Upper lobe of left lung (tissue), 6 donors: ENCODE measurements at regions not wholly inside any gene's neighbourhood (a gene's known extent, or its start where the extent isn't known, plus 50 kb on each side); places are given as distances from the start of the nearest gene placed in this dataset.

Experiments used
- ATAC-seq, 2 donors: fragments of 200-7000 bp; cut with Tn5 transposase; one replicate each; pipeline ENCODE4 v1.9.1; 2022; ENCODE audit warnings: mild to moderate bottlenecking in 2 of 2, moderate library complexity in 2 of 2; ENCODE audit not compliant: low FRiP score in 2 of 2
- DNase-seq, 2 donors: peaks; one replicate each; pipeline ENCODE4 v3.0.0-alpha.2; 2019 to 2020
- H3K27ac ChIP-seq, 4 donors: fragments of 200-600 bp; sonication (generic); one replicate each; pipeline ENCODE4 v1.5.1; 2016 to 2019
- H3K27me3 ChIP-seq, 4 donors: fragments of 200-600 bp; sonication (generic); one replicate each; pipeline ENCODE4 v1.5.1; 2017 to 2019
- H3K36me3 ChIP-seq, 4 donors: fragments of 200-600 bp; sonication (generic); one replicate each; pipeline ENCODE4 v1.5.1; 2016 to 2019
- H3K4me1 ChIP-seq, 4 donors: fragments of 200-600 bp; sonication (generic); one replicate each; pipeline ENCODE4 v1.5.1; 2018 to 2019
- H3K4me3 ChIP-seq, 4 donors: fragments of 200-600 bp; sonication (generic); one replicate each; pipeline ENCODE4 v1.5.1; 2017 to 2019; ENCODE audit warnings: mild to moderate bottlenecking in 2 of 4, moderate library complexity in 1 of 4
- H3K9me3 ChIP-seq, 4 donors: fragments of 200-600 bp; sonication (generic); one replicate each; pipeline ENCODE4 v1.5.1; 2018 to 2019
- EP300 ChIP-seq, 4 donors: sonication (generic); formaldehyde crosslinking; IDR thresholded peaks; one replicate each; pipeline ENCODE4 v1.5.1; 2017; ENCODE audit warnings: antibody characterized with exemption in 4 of 4, control low read depth in 2 of 4
- POLR2A ChIP-seq, 4 donors: fragments of 450-650 bp; IDR thresholded peaks; one replicate each; pipeline ENCODE4 v1.5.1; 2016 to 2017; ENCODE audit warnings: antibody characterized with exemption in 4 of 4, mild to moderate bottlenecking in 2 of 4
- POLR2AphosphoS5 ChIP-seq, 2 donors: sonication (generic); formaldehyde crosslinking; IDR thresholded peaks; one replicate each; pipeline ENCODE4 v1.5.1; 2017; ENCODE audit warnings: antibody characterized with exemption in 2 of 2
- WGBS, 2 donors: methylation state at CpG; one replicate each; pipeline ENCODE4 v1.1.5; 2017 to 2018; 5-methylcytosine and 5-hydroxymethylcytosine counted together
- TF ChIP-seq, protein P1 (sequence below), 6 experiments: fragments of 450-650 bp in 4 of 6; fragments of 200-600 bp in 2 of 6; sonication (generic) in 2 of 6; IDR thresholded peaks; one replicate each; pipeline ENCODE4 v1.5.1; 2016 to 2019; ENCODE audit warnings: antibody characterized with exemption in 6 of 6
- donor health status: DM: no; HTN: no; CAD: no; lungs with moderate emphysema.
- donor health status: DM: no; HTN: yes; CAD: no; lungs with severe emphysema.

DNA sequence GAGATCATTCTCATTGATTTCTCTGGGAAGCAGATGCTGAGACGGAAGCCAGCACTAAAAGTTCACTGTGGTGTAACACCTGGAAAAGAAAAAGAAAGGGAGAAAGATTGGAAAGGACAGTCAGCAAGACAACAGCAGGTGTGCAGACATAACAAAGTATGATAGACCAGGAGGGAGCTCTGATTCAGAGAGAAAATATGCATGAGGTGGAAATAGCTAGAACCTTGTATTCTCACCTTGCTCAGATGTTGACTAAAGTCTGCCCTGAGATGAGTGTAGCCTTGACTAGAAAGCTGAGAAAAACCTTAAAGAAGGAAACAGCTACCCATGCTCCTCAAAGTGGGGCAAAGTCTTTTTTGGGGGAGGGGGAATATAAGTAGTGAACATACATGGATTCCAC is 1711.8 kb downstream of the EFNB2 start:
- 89 to 93% methylated on average over 1 of the region's 1 CpG for WGBS, 2 donors
- H3K27ac ChIP-seq: no peak overlapping the region
- H3K36me3 ChIP-seq: no peaks in the 10 kb centered on the region
- H3K4me3 ChIP-seq: no peak overlapping the region
- H3K27me3 ChIP-seq: no peaks in the 10 kb centered on the region
- no peaks in the 10 kb centered on the region for H3K4me1 ChIP-seq
- no peaks in the 10 kb centered on the region for H3K9me3 ChIP-seq
- no peak for ATAC-seq
- TF ChIP-seq POLR2AphosphoS5 (IDR thresholded peaks at IDR 0.05): no peak
- no peak for TF ChIP-seq EP300 (IDR thresholded peaks at IDR 0.05)
- TF ChIP-seq POLR2A (IDR thresholded peaks at IDR 0.05): no peak
- TF ChIP-seq, protein P1, sequence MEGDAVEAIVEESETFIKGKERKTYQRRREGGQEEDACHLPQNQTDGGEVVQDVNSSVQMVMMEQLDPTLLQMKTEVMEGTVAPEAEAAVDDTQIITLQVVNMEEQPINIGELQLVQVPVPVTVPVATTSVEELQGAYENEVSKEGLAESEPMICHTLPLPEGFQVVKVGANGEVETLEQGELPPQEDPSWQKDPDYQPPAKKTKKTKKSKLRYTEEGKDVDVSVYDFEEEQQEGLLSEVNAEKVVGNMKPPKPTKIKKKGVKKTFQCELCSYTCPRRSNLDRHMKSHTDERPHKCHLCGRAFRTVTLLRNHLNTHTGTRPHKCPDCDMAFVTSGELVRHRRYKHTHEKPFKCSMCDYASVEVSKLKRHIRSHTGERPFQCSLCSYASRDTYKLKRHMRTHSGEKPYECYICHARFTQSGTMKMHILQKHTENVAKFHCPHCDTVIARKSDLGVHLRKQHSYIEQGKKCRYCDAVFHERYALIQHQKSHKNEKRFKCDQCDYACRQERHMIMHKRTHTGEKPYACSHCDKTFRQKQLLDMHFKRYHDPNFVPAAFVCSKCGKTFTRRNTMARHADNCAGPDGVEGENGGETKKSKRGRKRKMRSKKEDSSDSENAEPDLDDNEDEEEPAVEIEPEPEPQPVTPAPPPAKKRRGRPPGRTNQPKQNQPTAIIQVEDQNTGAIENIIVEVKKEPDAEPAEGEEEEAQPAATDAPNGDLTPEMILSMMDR (IDR thresholded peaks at IDR 0.05): no peak
- DNase-seq: no peak

DNA sequence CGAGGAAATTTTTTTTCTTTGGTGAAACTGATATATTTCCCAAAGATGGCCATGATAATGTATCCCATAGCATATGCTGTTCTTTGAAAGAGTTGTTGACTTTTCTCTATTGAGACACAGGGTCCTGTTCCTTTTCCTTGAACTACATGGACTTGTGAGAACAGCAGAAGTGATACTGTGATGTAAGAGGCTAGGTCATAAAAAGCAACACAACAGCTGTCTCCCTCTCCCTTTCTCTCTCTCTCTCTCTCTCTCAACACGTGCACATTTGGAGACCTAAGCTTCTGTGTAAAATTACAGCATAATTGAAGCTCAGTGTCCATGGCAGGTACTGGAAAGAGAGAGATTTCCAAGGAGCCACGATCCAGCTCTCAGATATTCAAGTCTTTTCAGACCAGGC is 1712.4 kb downstream of the EFNB2 start:
- H3K27ac ChIP-seq: no peak overlapping the region
- no peak overlapping the region for H3K4me3 ChIP-seq
- H3K27me3 ChIP-seq: no peaks in the 10 kb centered on the region
- no peaks in the 10 kb centered on the region for H3K9me3 ChIP-seq
- no peaks in the 10 kb centered on the region for H3K4me1 ChIP-seq
- H3K36me3 ChIP-seq: no peaks in the 10 kb centered on the region
- WGBS, 2 donors: 45 to 51% methylated on average over 3 of the region's 3 CpGs
- ATAC-seq (no peak), DNase-seq (no peak)
- TF ChIP-seq EP300 (IDR thresholded peaks at IDR 0.05) (no peak), POLR2A (IDR thresholded peaks at IDR 0.05) (no peak), POLR2AphosphoS5 (IDR thresholded peaks at IDR 0.05) (no peak)
- TF ChIP-seq, protein P1 (IDR thresholded peaks at IDR 0.05): no peak

DNA sequence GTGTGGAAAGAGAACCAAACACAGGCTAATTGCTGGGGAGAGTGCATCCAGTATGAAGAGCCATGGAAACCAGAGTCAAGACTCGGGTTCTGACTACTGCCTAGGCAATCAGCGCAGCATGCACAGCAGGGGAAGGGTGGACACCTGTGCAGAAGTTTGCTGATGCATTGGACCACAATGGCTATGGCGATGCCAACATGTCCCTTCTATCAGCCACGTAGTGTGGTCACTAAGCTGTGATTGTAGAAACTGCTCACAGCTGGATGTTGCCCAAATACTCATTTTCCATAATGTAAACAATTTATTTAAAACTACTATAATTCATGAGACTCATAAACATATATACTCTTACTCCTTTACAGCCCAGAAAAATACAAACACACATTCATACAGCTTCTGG is 1718.2 kb downstream of the EFNB2 start:
- no peaks in the 10 kb centered on the region for H3K27me3 ChIP-seq
- no peak overlapping the region for H3K4me3 ChIP-seq
- H3K27ac ChIP-seq: no peak overlapping the region
- DNase-seq: no peak
- 59 to 86% methylated on average over 4 of the region's 4 CpGs for WGBS, 2 donors
- TF ChIP-seq, protein P1 (IDR thresholded peaks at IDR 0.05): no peak
- TF ChIP-seq POLR2A (IDR thresholded peaks at IDR 0.05): no peak
- TF ChIP-seq EP300 (IDR thresholded peaks at IDR 0.05): no peak
- no peak for TF ChIP-seq POLR2AphosphoS5 (IDR thresholded peaks at IDR 0.05)
- no peak for ATAC-seq
- no peaks in the 10 kb centered on the region for H3K9me3 ChIP-seq
- H3K4me1 ChIP-seq: no peaks in the 10 kb centered on the region
- no peaks in the 10 kb centered on the region for H3K36me3 ChIP-seq

DNA sequence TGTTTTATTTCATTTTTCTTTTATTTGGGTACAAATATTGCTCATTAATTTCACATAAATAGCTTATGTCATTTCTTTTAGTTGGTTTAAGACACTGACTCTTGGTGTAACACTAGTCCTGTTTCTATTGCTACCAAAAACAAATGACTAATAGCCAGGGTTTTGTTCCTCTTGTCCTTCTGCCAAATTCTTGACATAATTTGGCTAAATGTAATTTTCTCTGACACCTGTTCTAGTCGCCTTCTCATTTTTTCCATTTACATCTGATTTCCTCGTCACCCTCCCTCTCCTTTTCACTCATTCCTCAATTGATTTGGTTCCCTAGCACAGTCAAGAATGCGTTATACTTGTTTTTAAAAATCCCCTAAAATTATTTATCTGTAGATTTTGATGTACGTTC is 1718.7 kb downstream of the EFNB2 start:
- no peak overlapping the region for H3K27ac ChIP-seq
- H3K4me1 ChIP-seq: no peaks in the 10 kb centered on the region
- H3K9me3 ChIP-seq: no peaks in the 10 kb centered on the region
- no peak overlapping the region for H3K4me3 ChIP-seq
- H3K36me3 ChIP-seq: no peaks in the 10 kb centered on the region
- 74 to 83% methylated on average over 4 of the region's 4 CpGs for WGBS, 2 donors
- no peak for DNase-seq
- no peak for ATAC-seq
- TF ChIP-seq POLR2AphosphoS5 (IDR thresholded peaks at IDR 0.05) (no peak), POLR2A (IDR thresholded peaks at IDR 0.05) (no peak), EP300 (IDR thresholded peaks at IDR 0.05) (no peak)
- TF ChIP-seq, protein P1 (IDR thresholded peaks at IDR 0.05): no peak
- no peaks in the 10 kb centered on the region for H3K27me3 ChIP-seq

DNA sequence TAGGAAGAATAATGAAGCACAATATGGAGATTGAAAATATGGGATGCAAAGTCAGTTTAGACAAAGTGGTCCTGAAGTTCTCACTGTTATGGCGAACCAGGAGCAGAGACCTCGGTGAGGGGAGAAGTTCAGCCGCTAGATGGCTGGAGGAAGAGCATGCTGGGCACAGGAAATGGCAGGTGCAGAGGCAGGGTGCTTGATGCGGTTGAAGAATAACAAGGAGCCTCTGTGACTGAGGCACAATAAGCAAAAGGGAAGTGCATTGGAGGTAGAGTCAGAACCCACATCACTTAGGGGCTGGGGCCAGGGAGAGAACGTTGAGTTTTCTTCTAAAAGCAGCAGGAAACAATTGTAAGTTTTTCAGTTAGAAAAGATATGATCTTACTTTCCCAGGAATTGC is 1725.2 kb downstream of the EFNB2 start:
- DNase-seq (no peak), ATAC-seq (no peak)
- H3K9me3 ChIP-seq: no peaks in the 10 kb centered on the region
- no peak overlapping the region for H3K4me3 ChIP-seq
- TF ChIP-seq POLR2A (IDR thresholded peaks at IDR 0.05): no peak
- no peak for TF ChIP-seq POLR2AphosphoS5 (IDR thresholded peaks at IDR 0.05)
- no peak for TF ChIP-seq EP300 (IDR thresholded peaks at IDR 0.05)
- TF ChIP-seq, protein P1 (IDR thresholded peaks at IDR 0.05): no peak
- no peaks in the 10 kb centered on the region for H3K4me1 ChIP-seq
- H3K36me3 ChIP-seq: no peaks in the 10 kb centered on the region
- WGBS, 2 donors: 69 to 71% methylated on average over 5 of the region's 5 CpGs
- H3K27me3 ChIP-seq: no peaks in the 10 kb centered on the region
- no peak overlapping the region for H3K27ac ChIP-seq
